ENCODE measurements at regions not wholly inside any gene's neighbourhood (a gene's known extent, or its start where the extent isn't known, plus 50 kb on each side); places are given as distances from the start of the nearest gene placed in this dataset.

DNA sequence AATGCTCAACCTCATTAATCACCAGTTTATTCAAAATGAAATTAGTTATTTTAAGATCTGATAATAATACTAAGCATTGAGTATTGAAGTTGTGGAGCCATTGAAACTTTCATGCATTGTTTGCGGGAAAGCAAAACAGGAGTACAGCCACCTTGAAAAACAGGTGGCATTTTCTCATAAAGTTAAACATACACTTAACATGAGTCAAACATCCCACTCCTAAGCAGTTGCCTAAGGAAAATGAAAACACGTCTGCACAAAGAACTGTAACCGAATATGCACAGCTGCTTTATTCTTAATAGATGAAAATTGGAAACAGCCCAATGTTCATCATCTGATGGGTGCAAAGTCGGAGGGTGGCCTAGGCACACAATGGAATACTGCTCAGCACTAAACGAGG, 177.3 kb downstream of the IRX2 start:
- no peaks in the 10 kb centered on the region for H3K4me1 ChIP-seq (ENCODE audit: control insufficient read depth in 1 of 2, low read depth in 2 of 2)
- TF ChIP-seq CTCF (IDR thresholded peaks at IDR 0.05) = no peak
- H3K27me3 ChIP-seq (replicated peaks; ENCODE audit: insufficient read depth) = no peaks in the 10 kb centered on the region
- no peak for DNase-seq (ENCODE audit: low spot score)
- no peaks in the 10 kb centered on the region for H3K9me3 ChIP-seq
- H3K36me3 ChIP-seq = no peaks in the 10 kb centered on the region
- ATAC-seq (ENCODE audit: insufficient number of reproducible peaks, low FRiP score, low read depth) = no peak
- no peak overlapping the region for H3K4me3 ChIP-seq
- no peak overlapping the region for H3K27ac ChIP-seq

DNA sequence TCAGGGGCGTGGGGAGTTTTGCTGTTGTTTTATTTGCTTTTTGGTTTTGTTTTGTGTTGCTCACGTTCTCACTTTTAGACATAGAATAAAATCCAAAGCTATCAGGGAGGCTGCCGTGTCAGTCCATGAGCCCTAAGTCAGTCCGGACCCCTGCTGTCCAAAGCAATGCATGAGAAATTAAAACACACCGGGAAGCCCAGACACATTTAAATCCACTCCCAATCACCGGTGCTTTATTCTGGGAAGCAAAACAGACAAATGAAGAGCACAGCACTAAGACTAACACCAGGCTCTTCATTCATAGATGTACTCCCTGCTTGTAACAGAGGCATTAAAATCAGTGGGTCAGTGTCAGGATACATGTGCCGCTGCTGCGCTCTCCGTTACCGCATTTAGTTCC, 180.9 kb downstream of the IRX2 start:
- ATAC-seq (ENCODE audit: insufficient number of reproducible peaks, low FRiP score, low read depth) = no peak
- Histone ChIP-seq H3K4me3 (no peak overlapping the region), H3K4me1 (ENCODE audit: control insufficient read depth in 1 of 2, low read depth in 2 of 2) (no peaks in the 10 kb centered on the region), H3K36me3 (no peaks in the 10 kb centered on the region), H3K27me3 (replicated peaks; ENCODE audit: insufficient read depth) (no peaks in the 10 kb centered on the region), H3K9me3 (no peaks in the 10 kb centered on the region), H3K27ac (no peak overlapping the region)
- no peak for TF ChIP-seq CTCF (IDR thresholded peaks at IDR 0.05)
- no peak for DNase-seq (ENCODE audit: low spot score)

GRCh38 chr5:2569774-2570542, 181.5 kb downstream of the IRX2 start:
- no peak for ATAC-seq (ENCODE audit: insufficient number of reproducible peaks, low FRiP score, low read depth)
- H3K9me3 ChIP-seq = no peaks in the 10 kb centered on the region
- no peak for DNase-seq (ENCODE audit: low spot score)
- H3K4me3 ChIP-seq = no peak overlapping the region
- H3K36me3 ChIP-seq = no peaks in the 10 kb centered on the region
- no peak for TF ChIP-seq CTCF (IDR thresholded peaks at IDR 0.05)
- H3K27ac ChIP-seq = no peak overlapping the region
- no peaks in the 10 kb centered on the region for H3K27me3 ChIP-seq (replicated peaks; ENCODE audit: insufficient read depth)
- no peaks in the 10 kb centered on the region for H3K4me1 ChIP-seq (ENCODE audit: control insufficient read depth in 1 of 2, low read depth in 2 of 2)

DNA sequence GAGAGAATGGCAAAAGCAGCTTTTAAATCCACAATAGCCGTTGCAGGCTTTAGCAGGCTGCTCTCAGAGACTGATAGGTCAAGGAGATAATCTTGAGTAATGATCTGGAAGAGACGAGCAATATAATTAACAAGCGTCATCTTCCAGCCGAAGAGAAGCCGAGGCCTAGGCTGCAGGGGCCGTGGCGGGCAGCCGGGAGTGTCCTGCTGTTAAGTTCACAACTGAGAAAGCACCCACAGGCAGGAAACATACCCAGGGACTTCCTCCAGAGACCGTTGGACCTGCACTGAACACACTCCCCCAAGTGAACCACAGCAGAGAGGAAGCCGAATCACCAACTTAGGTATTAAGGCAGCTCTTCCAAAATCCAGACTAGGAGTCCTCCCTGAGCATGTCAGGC, 182.3 kb downstream of the IRX2 start:
- ATAC-seq (ENCODE audit: insufficient number of reproducible peaks, low FRiP score, low read depth) = no peak
- Histone ChIP-seq H3K27ac (no peak overlapping the region), H3K9me3 (no peaks in the 10 kb centered on the region), H3K4me3 (no peak overlapping the region), H3K36me3 (no peaks in the 10 kb centered on the region), H3K27me3 (replicated peaks; ENCODE audit: insufficient read depth) (no peaks in the 10 kb centered on the region), H3K4me1 (ENCODE audit: control insufficient read depth in 1 of 2, low read depth in 2 of 2) (no peaks in the 10 kb centered on the region)
- no peak for DNase-seq (ENCODE audit: low spot score)
- TF ChIP-seq CTCF (IDR thresholded peaks at IDR 0.05) = no peak

DNA sequence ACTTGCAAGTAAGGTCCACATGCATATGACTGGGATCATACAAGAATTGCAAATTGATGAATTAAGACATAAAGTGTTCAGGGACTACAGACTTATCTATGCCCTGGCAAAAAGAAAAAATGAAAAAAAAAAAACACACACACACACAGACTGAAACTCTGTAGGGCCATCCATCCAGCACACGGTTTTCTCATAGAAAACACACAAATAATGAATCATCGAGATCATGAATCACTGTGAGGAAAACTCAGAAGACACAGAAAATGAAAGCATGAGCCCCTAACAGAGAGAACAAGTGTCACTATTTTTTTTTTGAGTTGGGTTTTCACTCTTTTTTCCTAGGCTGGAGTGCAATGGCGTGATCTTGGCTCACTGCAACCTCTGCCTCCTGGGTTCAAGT, 185.2 kb downstream of the IRX2 start:
- DNase-seq (ENCODE audit: low spot score) (no peak), ATAC-seq (ENCODE audit: insufficient number of reproducible peaks, low FRiP score, low read depth) (no peak)
- Histone ChIP-seq H3K4me3 (no peak overlapping the region), H3K27me3 (replicated peaks; ENCODE audit: insufficient read depth) (no peaks in the 10 kb centered on the region), H3K9me3 (no peaks in the 10 kb centered on the region), H3K36me3 (no peaks in the 10 kb centered on the region), H3K4me1 (ENCODE audit: control insufficient read depth in 1 of 2, low read depth in 2 of 2) (no peaks in the 10 kb centered on the region), H3K27ac (no peak overlapping the region)
- TF ChIP-seq CTCF (IDR thresholded peaks at IDR 0.05) = no peak
